ENCODE measurements at regions not wholly inside any gene's neighbourhood (a gene's known extent, or its start where the extent isn't known, plus 50 kb on each side); places are given as distances from the start of the nearest gene placed in this dataset.

- intact Hi-C loops (cut with DNase I): no loop called here
- no peak for DNase-seq (ENCODE audit: extremely low spot score)
- Histone ChIP-seq H3K4me1 (no peaks in the 10 kb centered on the region), H3K4me3 (no peak overlapping the region), H3K36me3 (no peaks in the 10 kb centered on the region), H3K9me3 (peaks cover 0 to 7% (median 0%) of the 10 kb centered on the region in 4 donors), H3K27ac (replicated peaks in 1 of 4) (no peak overlapping the region), H3K27me3 (no peaks in the 10 kb centered on the region)
- TF ChIP-seq EP300 (IDR thresholded peaks at IDR 0.05) (no peak), POLR2A (IDR thresholded peaks at IDR 0.05; ENCODE audit: low read depth) (no peak), POLR2AphosphoS5 (IDR thresholded peaks at IDR 0.05) (no peak), CTCF (IDR thresholded peaks at IDR 0.05) (no peak)
- 44% methylated on average over 2 of the region's 2 CpGs for WGBS
These were observed 197.1 kb upstream of the MAGEB18 start for GRCh38 chrX:25941087-25941486.

GRCh38 chrX:25941559-25942250 lies 196.4 kb upstream of the MAGEB18 start:
- Histone ChIP-seq H3K4me1 (no peaks in the 10 kb centered on the region), H3K36me3 (no peaks in the 10 kb centered on the region), H3K9me3 (peaks cover 0 to 14% (median 0%) of the 10 kb centered on the region in 4 donors), H3K27me3 (no peaks in the 10 kb centered on the region), H3K4me3 (no peak overlapping the region), H3K27ac (replicated peaks in 1 of 4) (no peak overlapping the region)
- no peak for TF ChIP-seq POLR2A (IDR thresholded peaks at IDR 0.05; ENCODE audit: low read depth)
- TF ChIP-seq EP300 (IDR thresholded peaks at IDR 0.05): no peak
- no peak for TF ChIP-seq POLR2AphosphoS5 (IDR thresholded peaks at IDR 0.05)
- TF ChIP-seq CTCF (IDR thresholded peaks at IDR 0.05): no peak
- intact Hi-C loops (cut with DNase I): no loop called here
- DNase-seq (ENCODE audit: extremely low spot score): no peak
- 57% methylated on average over 4 of the region's 4 CpGs for WGBS

GRCh38 chrX:25968920-25969319 lies 169.2 kb upstream of the MAGEB18 start:
- H3K27ac ChIP-seq (replicated peaks in 1 of 4): no peak overlapping the region
- H3K27me3 ChIP-seq: no peaks in the 10 kb centered on the region
- intact Hi-C loops (cut with DNase I): no loop called here
- H3K9me3 ChIP-seq: peaks cover 0 to 6% (median 0%) of the 10 kb centered on the region in 4 donors
- TF ChIP-seq POLR2A (IDR thresholded peaks at IDR 0.05; ENCODE audit: low read depth) (no peak), EP300 (IDR thresholded peaks at IDR 0.05) (no peak)
- H3K4me3 ChIP-seq: no peak overlapping the region
- DNase-seq (ENCODE audit: extremely low spot score): no peak
- no peaks in the 10 kb centered on the region for H3K36me3 ChIP-seq
- no peaks in the 10 kb centered on the region for H3K4me1 ChIP-seq
- 48% methylated on average over 6 of the region's 12 CpGs for WGBS

GRCh38 chrX:25976683-25977310 lies 161.3 kb upstream of the MAGEB18 start:
- no peak overlapping the region for H3K27ac ChIP-seq (replicated peaks in 1 of 4)
- TF ChIP-seq POLR2A (IDR thresholded peaks at IDR 0.05; ENCODE audit: low read depth): no peak
- TF ChIP-seq CTCF (IDR thresholded peaks at IDR 0.05): no peak
- no peak for TF ChIP-seq EP300 (IDR thresholded peaks at IDR 0.05)
- no peak for TF ChIP-seq POLR2AphosphoS5 (IDR thresholded peaks at IDR 0.05)
- 55% methylated on average over 7 of the region's 10 CpGs for WGBS
- H3K27me3 ChIP-seq: no peaks in the 10 kb centered on the region
- H3K36me3 ChIP-seq: no peaks in the 10 kb centered on the region
- intact Hi-C loops (cut with DNase I): no loop called here
- no peaks in the 10 kb centered on the region for H3K4me1 ChIP-seq
- no peak overlapping the region for H3K4me3 ChIP-seq
- H3K9me3 ChIP-seq: peaks cover 0 to 6% (median 0%) of the 10 kb centered on the region in 4 donors
- DNase-seq (ENCODE audit: extremely low spot score): no peak

- TF ChIP-seq CTCF (IDR thresholded peaks at IDR 0.05) (no peak), POLR2AphosphoS5 (IDR thresholded peaks at IDR 0.05) (no peak), POLR2A (IDR thresholded peaks at IDR 0.05; ENCODE audit: low read depth) (no peak), EP300 (IDR thresholded peaks at IDR 0.05) (no peak)
These were observed 139.5 kb upstream of the MAGEB18 start for GRCh38 chrX:25998687-25999086.

More at GRCh38 chrX:25998687-25999086, 139.5 kb upstream of the MAGEB18 start:
- Histone ChIP-seq H3K27me3 (no peaks in the 10 kb centered on the region), H3K27ac (replicated peaks in 1 of 4) (no peak overlapping the region), H3K4me3 (no peak overlapping the region), H3K36me3 (no peaks in the 10 kb centered on the region), H3K9me3 (no peaks in the 10 kb centered on the region), H3K4me1 (no peaks in the 10 kb centered on the region)
- 84% methylated on average over 1 of the region's 1 CpG for WGBS
- intact Hi-C loops (cut with DNase I): no loop called here
- DNase-seq (ENCODE audit: extremely low spot score): no peak

All from esophagus muscularis mucosa (tissue), 4 donors.